ENCODE measurements at regions not wholly inside any gene's neighbourhood (a gene's known extent, or its start where the extent isn't known, plus 50 kb on each side); places are given as distances from the start of the nearest gene placed in this dataset.

DNA sequence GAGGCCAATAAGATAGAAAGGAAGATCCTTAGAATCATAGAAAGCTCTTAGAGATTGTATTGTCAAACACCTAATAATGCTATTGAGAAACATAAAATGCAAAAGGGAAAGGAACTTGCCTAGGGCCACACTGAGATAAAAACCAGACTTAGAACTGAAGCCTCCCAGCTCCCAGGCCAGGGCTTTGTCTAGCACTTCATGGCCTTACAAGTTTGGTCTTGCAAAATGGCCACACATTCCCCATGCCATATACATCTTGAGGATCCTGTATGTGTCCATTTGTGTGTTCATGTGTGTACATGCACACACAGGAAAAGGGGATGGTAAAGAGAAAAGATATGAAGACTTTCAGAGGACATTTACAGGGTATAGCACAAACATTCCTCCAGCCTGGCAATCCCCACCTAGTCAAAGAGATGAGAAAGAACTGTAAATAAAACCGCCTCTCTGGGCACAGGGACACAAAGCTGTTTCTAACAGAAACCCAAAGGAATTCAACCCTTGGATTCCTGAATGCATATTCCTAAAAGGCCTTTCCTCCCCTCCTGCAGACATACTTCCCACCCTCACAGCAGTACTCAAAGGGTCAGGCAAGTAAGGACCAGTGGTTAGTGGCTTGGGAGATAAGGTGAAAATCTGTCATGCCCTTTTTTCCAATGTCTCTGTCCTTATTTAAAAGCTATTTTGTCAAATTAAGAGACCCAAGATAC is 99.7 kb upstream of the KLHL29 start:
- TF ChIP-seq YY1 (IDR thresholded peaks at IDR 0.05; ENCODE audit: insufficient read depth, insufficient read length) (no peak), ZNF274 (IDR thresholded peaks at IDR 0.05; ENCODE audit: low read depth, low read length) (no peak), SUZ12 (IDR thresholded peaks at IDR 0.05; ENCODE audit: extremely low read depth, insufficient read depth, insufficient read length) (no peak)
